ENCODE measurements at regions not wholly inside any gene's neighbourhood (a gene's known extent, or its start where the extent isn't known, plus 50 kb on each side); places are given as distances from the start of the nearest gene placed in this dataset.
"Not testable (repeated sequence)": the region's sequence is repeated elsewhere in the genome, so short reads cannot be mapped to it uniquely, and the experiment has no call there.

- DNase-seq (ENCODE audit: low spot score): no peak
Observed at GRCh38 chr2:82109418-82109817, 1804.9 kb upstream of the LRRTM1 start.

GRCh38 chr2:82098617-82099016, 1794.1 kb upstream of the LRRTM1 start:
- no peak for DNase-seq (ENCODE audit: low spot score)

GRCh38 chr2:82089518-82089917, 1785.0 kb upstream of the LRRTM1 start:
- peak; percentile 2 for DNase-seq (ENCODE audit: low spot score)

GRCh38 chr2:82084679-82085392, 1780.3 kb upstream of the LRRTM1 start:
- DNase-seq (ENCODE audit: low spot score): no peak

- no peak for DNase-seq (ENCODE audit: low spot score)
Observed at GRCh38 chr2:82075875-82076274, 1771.3 kb upstream of the LRRTM1 start.

- DNase-seq (ENCODE audit: low spot score): no peak
Observed at GRCh38 chr2:82062463-82062862, 1757.9 kb upstream of the LRRTM1 start.

- no peak for DNase-seq (ENCODE audit: low spot score)
Observed at GRCh38 chr2:82055846-82056245, 1751.3 kb upstream of the LRRTM1 start.

GRCh38 chr2:82043867-82044266, 1739.3 kb upstream of the LRRTM1 start:
- DNase-seq (ENCODE audit: low spot score): no peak

- DNase-seq (ENCODE audit: low spot score): no peak
Observed at GRCh38 chr2:82027921-82028615, 1723.5 kb upstream of the LRRTM1 start.

GRCh38 chr2:82023710-82024109, 1719.2 kb upstream of the LRRTM1 start:
- DNase-seq (ENCODE audit: low spot score): peak; percentile 12

- no peak for DNase-seq (ENCODE audit: low spot score)
Observed at GRCh38 chr2:82013641-82014040, 1709.1 kb upstream of the LRRTM1 start.

- no peak for DNase-seq (ENCODE audit: low spot score)
Observed at GRCh38 chr2:82007071-82007664, 1702.6 kb upstream of the LRRTM1 start.

GRCh38 chr2:82005889-82006288, 1701.3 kb upstream of the LRRTM1 start:
- DNase-seq (ENCODE audit: low spot score): not testable (repeated sequence)

GRCh38 chr2:82001614-82002013, 1697.1 kb upstream of the LRRTM1 start:
- DNase-seq (ENCODE audit: low spot score): no peak

- no peak for DNase-seq (ENCODE audit: low spot score)
Observed at GRCh38 chr2:82000606-82001005, 1696.1 kb upstream of the LRRTM1 start.

GRCh38 chr2:81996332-81996731, 1691.8 kb upstream of the LRRTM1 start:
- DNase-seq (ENCODE audit: low spot score): no peak

GRCh38 chr2:81991282-81991681, 1686.7 kb upstream of the LRRTM1 start:
- DNase-seq (ENCODE audit: low spot score): no peak

GRCh38 chr2:81987370-81987769, 1682.8 kb upstream of the LRRTM1 start:
- no peak for DNase-seq (ENCODE audit: low spot score)

GRCh38 chr2:81984969-81985637, 1680.6 kb upstream of the LRRTM1 start:
- DNase-seq (ENCODE audit: low spot score): no peak

- no peak for DNase-seq (ENCODE audit: low spot score)
Observed at GRCh38 chr2:81981585-81981984, 1677.0 kb upstream of the LRRTM1 start.

- DNase-seq (ENCODE audit: low spot score): no peak
Observed at GRCh38 chr2:81979086-81979485, 1674.5 kb upstream of the LRRTM1 start.

GRCh38 chr2:81976998-81977397, 1672.4 kb upstream of the LRRTM1 start:
- DNase-seq (ENCODE audit: low spot score): no peak

GRCh38 chr2:81974216-81974615, 1669.7 kb upstream of the LRRTM1 start:
- no peak for DNase-seq (ENCODE audit: low spot score)
